Breast epithelium (tissue), 3 donors: ENCODE measurements at regions not wholly inside any gene's neighbourhood (a gene's known extent, or its start where the extent isn't known, plus 50 kb on each side); places are given as distances from the start of the nearest gene placed in this dataset.

Experiments
- POLR2A ChIP-seq: fragments of 450-650 bp; IDR thresholded peaks from one replicate; pipeline ENCODE4 v1.6.1; 2016; ENCODE audit warnings: antibody characterized with exemption, mild to moderate bottlenecking, moderate library complexity
- TF ChIP-seq, protein P1 (sequence below), 3 donors: fragments of 450-650 bp; IDR thresholded peaks; one replicate each; pipeline ENCODE4 v1.5.1; 2016 to 2017; ENCODE audit warnings: antibody characterized with exemption in 3 of 3, mild to moderate bottlenecking in 3 of 3, moderate library complexity in 3 of 3

DNA sequence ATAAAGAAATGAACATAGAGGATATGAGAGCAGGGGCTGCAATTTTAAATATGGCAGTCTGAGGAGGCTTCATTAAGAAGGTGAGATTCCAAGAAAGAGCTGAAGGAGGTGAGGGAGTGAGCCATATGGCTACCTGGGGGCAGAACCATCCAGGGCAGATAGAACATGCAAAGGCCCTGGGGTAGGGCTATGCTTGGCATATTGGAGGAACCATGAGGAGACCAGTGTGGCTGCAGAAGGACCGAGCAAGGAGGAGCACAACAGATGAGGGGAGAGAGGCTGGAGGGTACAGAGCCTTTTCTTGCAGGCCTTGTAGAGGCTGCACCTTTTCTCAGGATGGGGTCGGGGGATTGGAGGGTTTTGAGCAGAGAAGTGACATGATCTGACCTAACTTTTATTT lies 69.5 kb upstream of the GATA6 start:
- TF ChIP-seq, protein P1, sequence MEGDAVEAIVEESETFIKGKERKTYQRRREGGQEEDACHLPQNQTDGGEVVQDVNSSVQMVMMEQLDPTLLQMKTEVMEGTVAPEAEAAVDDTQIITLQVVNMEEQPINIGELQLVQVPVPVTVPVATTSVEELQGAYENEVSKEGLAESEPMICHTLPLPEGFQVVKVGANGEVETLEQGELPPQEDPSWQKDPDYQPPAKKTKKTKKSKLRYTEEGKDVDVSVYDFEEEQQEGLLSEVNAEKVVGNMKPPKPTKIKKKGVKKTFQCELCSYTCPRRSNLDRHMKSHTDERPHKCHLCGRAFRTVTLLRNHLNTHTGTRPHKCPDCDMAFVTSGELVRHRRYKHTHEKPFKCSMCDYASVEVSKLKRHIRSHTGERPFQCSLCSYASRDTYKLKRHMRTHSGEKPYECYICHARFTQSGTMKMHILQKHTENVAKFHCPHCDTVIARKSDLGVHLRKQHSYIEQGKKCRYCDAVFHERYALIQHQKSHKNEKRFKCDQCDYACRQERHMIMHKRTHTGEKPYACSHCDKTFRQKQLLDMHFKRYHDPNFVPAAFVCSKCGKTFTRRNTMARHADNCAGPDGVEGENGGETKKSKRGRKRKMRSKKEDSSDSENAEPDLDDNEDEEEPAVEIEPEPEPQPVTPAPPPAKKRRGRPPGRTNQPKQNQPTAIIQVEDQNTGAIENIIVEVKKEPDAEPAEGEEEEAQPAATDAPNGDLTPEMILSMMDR (IDR thresholded peaks at IDR 0.05) = no peak
- TF ChIP-seq POLR2A = no peak
